ENCODE measurements at regions not wholly inside any gene's neighbourhood (a gene's known extent, or its start where the extent isn't known, plus 50 kb on each side); places are given as distances from the start of the nearest gene placed in this dataset.

DNA sequence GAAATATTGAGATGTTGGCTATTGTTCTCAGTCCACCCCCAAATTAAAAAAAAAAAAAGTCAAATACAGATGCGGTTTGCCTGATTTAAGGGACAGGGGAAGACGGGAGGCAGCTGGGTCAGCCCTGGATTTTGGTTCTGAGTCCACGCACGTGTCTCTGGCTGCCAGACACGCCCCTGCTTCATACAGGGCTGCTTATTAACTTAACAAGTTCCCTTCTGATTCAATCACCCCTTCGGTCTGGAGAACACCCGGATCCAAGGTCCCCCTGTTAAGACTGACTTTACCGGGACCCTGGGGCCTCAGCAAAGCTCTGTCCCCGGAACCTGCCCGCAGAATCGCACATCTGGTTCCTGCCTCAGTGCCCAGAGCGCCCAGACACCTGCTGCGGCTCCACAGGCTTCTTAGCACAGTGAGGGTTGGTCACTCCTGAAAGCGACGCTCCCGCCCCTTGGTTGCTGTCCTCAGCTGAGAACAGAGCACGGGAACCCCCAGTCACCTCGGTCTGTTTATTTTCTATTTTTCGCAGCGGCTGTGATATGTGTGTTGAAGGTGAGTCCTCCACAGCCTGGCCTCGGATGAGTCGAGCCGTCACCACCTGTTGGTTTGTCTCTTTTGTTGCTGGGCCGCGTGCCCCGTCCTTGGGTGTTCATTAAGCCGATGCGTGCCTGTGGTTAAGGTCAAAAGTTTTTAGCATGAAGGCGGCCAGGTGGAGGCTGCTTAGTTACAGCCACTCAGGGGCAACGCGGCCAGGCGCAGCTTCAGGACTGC lies 57.2 kb downstream of the RTP5 start:
- H3K27ac ChIP-seq: no peak overlapping the region
- no peak overlapping the region for H3K9ac ChIP-seq
- no peaks in the 10 kb centered on the region for H3K4me1 ChIP-seq
- H2AFZ ChIP-seq: no peak overlapping the region
- H3K9me3 ChIP-seq (ENCODE audit: control insufficient read depth, low read length): no peaks in the 10 kb centered on the region
- no peaks in the 10 kb centered on the region for H3K79me2 ChIP-seq
- no peaks in the 10 kb centered on the region for H3K27me3 ChIP-seq (ENCODE audit: control insufficient read depth, insufficient read depth, low read length)
- H3K4me3 ChIP-seq (ENCODE audit: low read depth, low read length): no peak overlapping the region
- H3K4me2 ChIP-seq (ENCODE audit: low read length): no peak overlapping the region
- TF ChIP-seq, protein P1, sequence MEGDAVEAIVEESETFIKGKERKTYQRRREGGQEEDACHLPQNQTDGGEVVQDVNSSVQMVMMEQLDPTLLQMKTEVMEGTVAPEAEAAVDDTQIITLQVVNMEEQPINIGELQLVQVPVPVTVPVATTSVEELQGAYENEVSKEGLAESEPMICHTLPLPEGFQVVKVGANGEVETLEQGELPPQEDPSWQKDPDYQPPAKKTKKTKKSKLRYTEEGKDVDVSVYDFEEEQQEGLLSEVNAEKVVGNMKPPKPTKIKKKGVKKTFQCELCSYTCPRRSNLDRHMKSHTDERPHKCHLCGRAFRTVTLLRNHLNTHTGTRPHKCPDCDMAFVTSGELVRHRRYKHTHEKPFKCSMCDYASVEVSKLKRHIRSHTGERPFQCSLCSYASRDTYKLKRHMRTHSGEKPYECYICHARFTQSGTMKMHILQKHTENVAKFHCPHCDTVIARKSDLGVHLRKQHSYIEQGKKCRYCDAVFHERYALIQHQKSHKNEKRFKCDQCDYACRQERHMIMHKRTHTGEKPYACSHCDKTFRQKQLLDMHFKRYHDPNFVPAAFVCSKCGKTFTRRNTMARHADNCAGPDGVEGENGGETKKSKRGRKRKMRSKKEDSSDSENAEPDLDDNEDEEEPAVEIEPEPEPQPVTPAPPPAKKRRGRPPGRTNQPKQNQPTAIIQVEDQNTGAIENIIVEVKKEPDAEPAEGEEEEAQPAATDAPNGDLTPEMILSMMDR (IDR thresholded peaks at IDR 0.05): no peak
- H3K36me3 ChIP-seq (ENCODE audit: control insufficient read depth, insufficient read depth, low read length): no peaks in the 10 kb centered on the region

DNA sequence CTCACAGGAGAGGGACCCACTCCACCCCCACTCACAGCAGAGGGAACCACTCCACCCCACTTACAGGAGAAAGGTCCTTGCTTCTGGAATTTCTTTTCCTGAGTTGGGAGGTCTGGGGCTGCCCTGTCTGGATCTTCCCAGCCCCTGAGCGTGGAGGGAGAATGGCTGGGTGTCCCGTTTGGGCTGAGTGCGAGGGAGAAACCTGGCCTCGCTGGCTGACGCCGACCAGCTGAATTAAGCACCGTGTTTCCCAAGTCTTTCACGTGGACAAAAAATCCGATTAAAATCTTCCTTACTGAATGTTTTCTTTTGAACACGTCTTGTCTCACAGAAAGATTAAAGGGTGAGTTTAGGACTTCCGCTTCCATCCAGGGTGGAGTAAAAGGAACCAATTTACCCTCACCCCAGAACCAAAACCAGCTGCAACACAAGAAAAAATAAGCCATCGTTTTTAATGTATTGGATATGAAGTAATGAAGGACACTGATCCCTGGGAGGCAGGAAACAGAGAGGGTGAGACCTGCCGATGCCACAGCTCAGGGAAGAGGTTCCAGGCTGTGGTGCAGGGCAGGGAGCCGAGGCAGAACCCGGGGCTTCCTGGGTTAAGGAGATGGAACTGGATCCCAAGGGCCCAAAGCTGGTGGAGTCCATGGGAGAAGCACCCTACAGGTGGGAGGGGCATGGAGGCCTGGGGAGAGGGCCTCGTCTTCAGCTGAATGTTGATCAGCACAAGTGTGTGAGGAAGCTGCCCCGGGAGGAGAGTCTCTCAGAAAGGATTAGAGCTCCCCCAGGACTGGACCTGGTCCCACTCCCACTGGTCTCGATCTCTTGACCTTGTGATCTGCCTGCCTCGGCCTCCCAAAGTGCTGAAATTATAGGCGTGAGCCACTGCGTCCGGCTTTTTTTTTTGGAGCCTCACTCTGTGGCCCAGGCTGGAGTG lies 60.3 kb downstream of the RTP5 start:
- Histone ChIP-seq H3K9ac (no peak overlapping the region), H3K4me2 (ENCODE audit: low read length) (no peak overlapping the region), H3K27me3 (ENCODE audit: control insufficient read depth, insufficient read depth, low read length) (no peaks in the 10 kb centered on the region), H3K79me2 (no peaks in the 10 kb centered on the region), H3K36me3 (ENCODE audit: control insufficient read depth, insufficient read depth, low read length) (no peaks in the 10 kb centered on the region), H3K27ac (no peak overlapping the region), H3K4me1 (peaks cover 9% of the 10 kb centered on the region), H3K4me3 (ENCODE audit: low read depth, low read length) (no peak overlapping the region), H2AFZ (no peak overlapping the region), H3K9me3 (ENCODE audit: control insufficient read depth, low read length) (no peaks in the 10 kb centered on the region)
- TF ChIP-seq, protein P1 (IDR thresholded peaks at IDR 0.05): no peak

DNA sequence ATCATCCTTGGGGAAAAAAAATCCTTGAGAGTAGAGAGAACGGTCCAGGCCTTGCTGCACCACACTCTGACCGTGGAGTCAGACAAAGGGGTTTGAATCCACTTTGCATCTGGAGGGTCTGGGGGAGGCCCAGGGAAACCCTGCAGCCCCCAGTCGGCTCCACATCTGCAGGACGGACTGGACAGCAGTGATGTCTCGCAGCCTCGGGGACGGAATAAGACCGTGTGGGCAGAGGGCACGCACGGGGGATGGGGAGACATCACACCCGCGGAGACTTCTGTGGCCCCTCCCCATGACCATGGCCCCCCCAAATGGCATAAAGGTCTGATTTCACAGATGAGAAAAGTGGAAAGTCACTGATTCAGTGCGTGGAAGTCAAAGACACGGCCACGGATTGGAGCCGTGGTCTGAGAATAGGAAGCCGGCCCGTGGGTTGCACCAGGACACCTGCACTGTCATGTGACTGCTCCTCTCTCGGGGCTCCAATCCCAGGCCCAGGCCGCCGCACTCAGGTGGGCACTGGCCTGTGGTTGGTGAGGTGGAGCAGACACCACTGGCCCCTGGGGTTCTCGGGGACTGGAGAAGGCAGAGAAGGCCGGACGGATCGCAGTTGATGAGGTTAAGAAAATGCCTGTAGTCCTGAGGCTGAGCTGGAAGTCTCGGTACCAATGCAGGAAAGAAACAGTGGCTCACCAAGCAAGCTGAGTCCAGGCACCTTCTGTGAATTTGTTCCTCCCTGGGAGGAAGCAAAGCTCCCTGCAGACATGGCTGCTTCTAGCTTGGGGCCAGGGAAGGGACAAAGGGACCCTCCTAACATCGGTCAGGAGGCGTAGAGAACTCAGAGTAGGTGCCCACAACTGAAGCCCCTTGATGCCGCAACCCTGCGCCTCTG lies 61.8 kb downstream of the RTP5 start:
- TF ChIP-seq, protein P1 (IDR thresholded peaks at IDR 0.05): no peak
- Histone ChIP-seq H3K9me3 (ENCODE audit: control insufficient read depth, low read length) (no peaks in the 10 kb centered on the region), H3K36me3 (ENCODE audit: control insufficient read depth, insufficient read depth, low read length) (no peaks in the 10 kb centered on the region), H3K79me2 (no peaks in the 10 kb centered on the region), H3K27me3 (ENCODE audit: control insufficient read depth, insufficient read depth, low read length) (no peaks in the 10 kb centered on the region), H3K4me2 (ENCODE audit: low read length) (no peak overlapping the region), H2AFZ (no peak overlapping the region), H3K4me3 (ENCODE audit: low read depth, low read length) (no peak overlapping the region), H3K9ac (no peak overlapping the region), H3K27ac (no peak overlapping the region), H3K4me1 (peaks cover 9% of the 10 kb centered on the region)

DNA sequence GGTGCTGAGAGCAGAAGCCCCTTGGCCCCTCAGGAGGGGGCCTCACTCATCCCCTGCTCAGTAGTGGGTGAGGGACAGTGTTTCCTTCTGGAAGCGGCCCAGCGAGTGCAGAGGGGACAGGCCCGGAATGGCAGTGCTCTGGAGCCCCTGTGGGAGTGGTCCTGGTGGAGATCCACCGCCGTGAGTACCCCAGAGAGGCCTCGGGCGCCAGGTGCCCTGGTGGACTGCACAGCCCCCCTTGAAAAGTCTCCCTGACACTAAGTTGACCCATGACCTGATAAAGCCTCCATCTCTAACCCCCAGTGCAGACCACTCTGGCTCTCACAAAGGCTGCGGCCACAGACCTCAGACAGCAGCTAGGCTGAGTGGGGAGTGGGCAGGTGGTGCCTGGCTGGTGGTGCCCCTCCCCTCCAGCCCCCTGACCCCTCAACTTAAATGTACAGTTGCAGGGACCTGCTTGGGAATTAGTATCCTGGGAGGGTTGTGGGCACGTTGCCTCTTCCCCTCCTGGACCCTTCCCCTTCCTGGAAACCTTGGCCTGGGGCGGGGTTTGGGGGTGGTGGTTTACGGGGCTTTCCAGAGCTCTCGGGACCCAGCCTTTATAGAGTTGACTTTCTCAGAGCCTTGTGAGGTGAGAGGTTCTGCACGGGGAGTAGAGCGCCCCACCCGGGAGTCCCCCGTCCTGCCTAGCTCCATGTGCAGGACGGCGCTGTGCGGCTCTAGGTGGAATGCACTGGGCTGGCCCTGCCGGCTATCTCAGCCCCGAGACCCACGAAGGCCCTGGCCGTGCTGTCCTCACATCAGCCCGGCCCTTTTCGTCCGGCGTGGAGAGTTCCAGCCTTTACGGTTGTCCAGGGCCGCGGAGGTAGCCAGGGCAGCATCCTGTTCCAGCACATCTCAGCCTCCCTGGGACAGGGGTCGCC lies 62.7 kb downstream of the RTP5 start:
- Histone ChIP-seq H3K27ac (peak overlapping the region; percentile 65), H3K79me2 (no peaks in the 10 kb centered on the region), H3K36me3 (ENCODE audit: control insufficient read depth, insufficient read depth, low read length) (no peaks in the 10 kb centered on the region), H3K4me3 (ENCODE audit: low read depth, low read length) (no peak overlapping the region), H3K9me3 (ENCODE audit: control insufficient read depth, low read length) (no peaks in the 10 kb centered on the region), H3K9ac (no peak overlapping the region), H3K4me1 (peaks cover 9% of the 10 kb centered on the region), H3K27me3 (ENCODE audit: control insufficient read depth, insufficient read depth, low read length) (no peaks in the 10 kb centered on the region), H3K4me2 (ENCODE audit: low read length) (no peak overlapping the region), H2AFZ (no peak overlapping the region)
- TF ChIP-seq, protein P1 (IDR thresholded peaks at IDR 0.05): no peak
